ENCODE measurements at regions not wholly inside any gene's neighbourhood (a gene's known extent, or its start where the extent isn't known, plus 50 kb on each side); places are given as distances from the start of the nearest gene placed in this dataset.

- no peak for DNase-seq (ENCODE audit: low read depth)
These were observed 455.7 kb upstream of the THBS1 start for GRCh38 chr15:39125226-39125625.

GRCh38 chr15:39125904-39126303, 455.0 kb upstream of the THBS1 start:
- no peak for DNase-seq (ENCODE audit: low read depth)

- DNase-seq (ENCODE audit: low read depth): no peak
These were observed 453.6 kb upstream of the THBS1 start for GRCh38 chr15:39127151-39127790.

GRCh38 chr15:39127925-39128617, 452.8 kb upstream of the THBS1 start:
- DNase-seq (ENCODE audit: low read depth): no peak

- no peak for DNase-seq (ENCODE audit: low read depth)
These were observed 452.1 kb upstream of the THBS1 start for GRCh38 chr15:39128746-39129145.

GRCh38 chr15:39130556-39131379, 450.1 kb upstream of the THBS1 start:
- DNase-seq (ENCODE audit: low read depth): no peak

GRCh38 chr15:39131609-39132008, 449.3 kb upstream of the THBS1 start:
- DNase-seq (ENCODE audit: low read depth): no peak

- no peak for DNase-seq (ENCODE audit: low read depth)
These were observed 448.8 kb upstream of the THBS1 start for GRCh38 chr15:39132070-39132469.

- DNase-seq (ENCODE audit: low read depth): no peak
These were observed 447.8 kb upstream of the THBS1 start for GRCh38 chr15:39132954-39133600.

GRCh38 chr15:39134282-39134681, 446.6 kb upstream of the THBS1 start:
- no peak for DNase-seq (ENCODE audit: low read depth)

- DNase-seq (ENCODE audit: low read depth): no peak
These were observed 444.9 kb upstream of the THBS1 start for GRCh38 chr15:39135989-39136388.

GRCh38 chr15:39139431-39140059, 441.3 kb upstream of the THBS1 start:
- DNase-seq (ENCODE audit: low read depth): no peak

GRCh38 chr15:39140060-39140604, 440.7 kb upstream of the THBS1 start:
- no peak for DNase-seq (ENCODE audit: low read depth)

- no peak for DNase-seq (ENCODE audit: low read depth)
These were observed 438.4 kb upstream of the THBS1 start for GRCh38 chr15:39142500-39142899.

GRCh38 chr15:39143479-39143878, 437.4 kb upstream of the THBS1 start:
- DNase-seq (ENCODE audit: low read depth): no peak

- DNase-seq (ENCODE audit: low read depth): no peak
These were observed 436.8 kb upstream of the THBS1 start for GRCh38 chr15:39144051-39144450.

- no peak for DNase-seq (ENCODE audit: low read depth)
These were observed 436.0 kb upstream of the THBS1 start for GRCh38 chr15:39144613-39145499.

GRCh38 chr15:39145854-39146625, 434.8 kb upstream of the THBS1 start:
- DNase-seq (ENCODE audit: low read depth): no peak

- DNase-seq (ENCODE audit: low read depth): no peak
These were observed 431.2 kb upstream of the THBS1 start for GRCh38 chr15:39149636-39150150.

- DNase-seq (ENCODE audit: low read depth): no peak
These were observed 429.3 kb upstream of the THBS1 start for GRCh38 chr15:39151545-39151944.
